Common myeloid progenitor, CD34-positive (primary cell): ENCODE measurements at regions not wholly inside any gene's neighbourhood (a gene's known extent, or its start where the extent isn't known, plus 50 kb on each side); places are given as distances from the start of the nearest gene placed in this dataset.

ENCODE experiments used
- CTCF ChIA-PET: fragments of 350-600 bp; sonication (Branson Sonifier 250); formaldehyde crosslinking; loops from one replicate; lab custom pipeline; 2021; ENCODE audit warnings: antibody characterized with exemption; lab: Charles Lee
- POLR2A ChIA-PET: fragments of 350-600 bp; sonication (Branson Sonifier 250); formaldehyde crosslinking; loops from one replicate; lab custom pipeline; 2021; ENCODE audit warnings: antibody characterized with exemption; lab: Charles Lee
- DNase-seq, 3 donors: peaks; one replicate each; pipeline versions ENCODE4 v3.0.0 to v3.0.0-alpha.2; 2013
- H3K27ac ChIP-seq, 2 experiments: 1 replicate in 1 of 2; 2 replicates in 1 of 2; pipeline ENCODE4 v1.7.0; 2013; ENCODE audit warnings: inconsistent platforms in 2 of 2, low read length in 2 of 2, mild to moderate bottlenecking in 2 of 2, low read depth in 1 of 2, moderate library complexity in 1 of 2; ENCODE audit not compliant: severe bottlenecking in 2 of 2, insufficient read depth in 1 of 2, poor library complexity in 1 of 2
- H3K27me3 ChIP-seq, 5 experiments: replicated peaks in 2 of 5; 1 replicate in 3 of 5; 2 replicates in 2 of 5; pipeline versions ENCODE4 v1.6.1 to v1.7.0; 2013; ENCODE audit warnings: low read length in 4 of 5, mild to moderate bottlenecking in 2 of 5, moderate library complexity in 2 of 5, inconsistent platforms in 1 of 5; ENCODE audit not compliant: insufficient read depth in 5 of 5, control insufficient read depth in 4 of 5
- H3K36me3 ChIP-seq, 4 experiments: 1 replicate in 2 of 4; 2 replicates in 2 of 4; pipeline versions ENCODE4 v1.6.1 to v1.7.0; 2013; ENCODE audit warnings: low read length in 3 of 4, control low read depth in 1 of 4, mild to moderate bottlenecking in 1 of 4; ENCODE audit not compliant: control insufficient read depth in 4 of 4, insufficient read depth in 4 of 4
- H3K4me1 ChIP-seq, 4 experiments: 1 replicate in 3 of 4; 2 replicates in 1 of 4; pipeline versions ENCODE4 v1.6.1 to v1.7.1; 2013; ENCODE audit warnings: low read length in 3 of 4, mild to moderate bottlenecking in 3 of 4, control low read depth in 1 of 4, inconsistent platforms in 1 of 4, moderate library complexity in 1 of 4; ENCODE audit not compliant: control insufficient read depth in 4 of 4, insufficient read depth in 4 of 4; ENCODE audit errors: control extremely low read depth in 1 of 4
- H3K4me3 ChIP-seq, 7 experiments: 1 replicate in 4 of 7; 2 replicates in 3 of 7; pipeline versions ENCODE4 v1.5.1 to v1.7.0; 2013; ENCODE audit warnings: mild to moderate bottlenecking in 7 of 7, low read length in 6 of 7, moderate library complexity in 6 of 7, inconsistent platforms in 2 of 7, low read depth in 2 of 7, control low read depth in 1 of 7; ENCODE audit not compliant: insufficient read depth in 4 of 7, control insufficient read depth in 1 of 7; ENCODE audit errors: extremely low read depth in 1 of 7
- H3K9me3 ChIP-seq, 5 experiments: 1 replicate in 4 of 5; 2 replicates in 1 of 5; pipeline versions ENCODE4 v1.6.1 to v1.7.1; 2013; ENCODE audit warnings: low read length in 4 of 5, mild to moderate bottlenecking in 2 of 5, inconsistent platforms in 1 of 5, low read depth in 1 of 5, moderate library complexity in 1 of 5; ENCODE audit not compliant: control insufficient read depth in 4 of 5, insufficient read depth in 2 of 5; ENCODE audit errors: control extremely low read depth in 1 of 5
- WGBS: methylation state at CpG from one replicate; pipeline ENCODE4 v1.1.5; 2013; ENCODE audit not compliant: insufficient coverage; 5-methylcytosine and 5-hydroxymethylcytosine counted together

- peaks cover 0 to 4% (median 0%) of the 10 kb centered on the region in 5 experiments for H3K9me3 ChIP-seq
- no peak overlapping the region for H3K4me3 ChIP-seq
- 86% methylated on average over 18 of the region's 22 CpGs for WGBS
- H3K27ac ChIP-seq: no peak overlapping the region
- H3K27me3 ChIP-seq: peaks cover 0 to 3% (median 0%) of the 10 kb centered on the region in 5 experiments
- ChIA-PET POLR2A (no interaction called here), CTCF (no interaction called here)
- no peaks in the 10 kb centered on the region for H3K4me1 ChIP-seq
- H3K36me3 ChIP-seq: no peaks in the 10 kb centered on the region
- no peak for DNase-seq
Observed at GRCh38 chr22:48889887-48890692, 937.6 kb downstream of the BRD1 start.

GRCh38 chr22:48889209-48889830 lies 938.4 kb downstream of the BRD1 start:
- no peak for DNase-seq
- 97% methylated on average over 9 of the region's 14 CpGs for WGBS
- no peaks in the 10 kb centered on the region for H3K4me1 ChIP-seq
- CTCF ChIA-PET: no interaction called here
- H3K4me3 ChIP-seq: no peak overlapping the region
- POLR2A ChIA-PET: no interaction called here
- H3K27ac ChIP-seq: no peak overlapping the region
- H3K36me3 ChIP-seq: no peaks in the 10 kb centered on the region
- peaks cover 0 to 4% (median 0%) of the 10 kb centered on the region in 5 experiments for H3K9me3 ChIP-seq
- peaks cover 0 to 3% (median 0%) of the 10 kb centered on the region in 5 experiments for H3K27me3 ChIP-seq

DNA sequence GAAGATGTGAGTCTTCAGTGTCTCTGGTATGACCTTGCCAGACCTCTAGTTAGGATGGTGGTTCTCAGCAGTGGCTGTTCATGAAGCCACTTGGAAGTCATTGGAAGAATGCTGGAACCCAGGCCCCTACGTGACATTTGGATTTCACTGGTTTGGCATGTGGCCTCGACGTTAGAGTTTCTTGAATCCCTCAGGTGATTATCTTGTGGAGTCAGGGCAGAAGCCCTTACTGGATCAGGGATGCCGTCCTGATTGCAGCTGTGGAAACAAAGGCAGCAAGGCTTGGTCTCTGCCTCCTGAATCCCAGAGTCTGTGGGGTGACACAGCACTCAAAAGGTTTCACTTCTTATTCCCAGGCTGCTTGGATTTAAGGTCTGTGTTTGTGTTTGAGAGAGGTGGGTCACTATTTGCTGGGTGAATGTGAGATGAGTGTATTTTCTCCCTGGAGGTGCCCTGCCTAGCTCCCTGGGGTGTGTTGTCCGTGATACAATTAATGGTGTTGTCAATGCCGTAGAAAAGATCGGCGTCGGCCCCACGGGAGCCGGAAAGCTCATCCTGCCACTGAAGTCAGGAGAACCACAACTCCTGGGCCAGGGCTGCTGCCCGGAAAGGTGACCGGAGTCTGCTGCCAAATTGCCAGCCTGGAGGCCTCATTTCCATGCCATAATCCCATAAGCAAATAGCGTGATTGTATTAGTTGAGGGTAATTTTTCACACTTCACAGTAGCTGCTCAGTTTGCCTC lies 939.0 kb downstream of the BRD1 start:
- H3K9me3 ChIP-seq: peaks cover 0 to 4% (median 0%) of the 10 kb centered on the region in 5 experiments
- no peak overlapping the region for H3K27ac ChIP-seq
- no peak for DNase-seq
- POLR2A ChIA-PET: no interaction called here
- no peak overlapping the region for H3K4me3 ChIP-seq
- H3K4me1 ChIP-seq: no peaks in the 10 kb centered on the region
- 94% methylated on average over 9 of the region's 14 CpGs for WGBS
- no peaks in the 10 kb centered on the region for H3K36me3 ChIP-seq
- peaks cover 0 to 5% (median 0%) of the 10 kb centered on the region in 5 experiments for H3K27me3 ChIP-seq
- CTCF ChIA-PET: no interaction called here

DNA sequence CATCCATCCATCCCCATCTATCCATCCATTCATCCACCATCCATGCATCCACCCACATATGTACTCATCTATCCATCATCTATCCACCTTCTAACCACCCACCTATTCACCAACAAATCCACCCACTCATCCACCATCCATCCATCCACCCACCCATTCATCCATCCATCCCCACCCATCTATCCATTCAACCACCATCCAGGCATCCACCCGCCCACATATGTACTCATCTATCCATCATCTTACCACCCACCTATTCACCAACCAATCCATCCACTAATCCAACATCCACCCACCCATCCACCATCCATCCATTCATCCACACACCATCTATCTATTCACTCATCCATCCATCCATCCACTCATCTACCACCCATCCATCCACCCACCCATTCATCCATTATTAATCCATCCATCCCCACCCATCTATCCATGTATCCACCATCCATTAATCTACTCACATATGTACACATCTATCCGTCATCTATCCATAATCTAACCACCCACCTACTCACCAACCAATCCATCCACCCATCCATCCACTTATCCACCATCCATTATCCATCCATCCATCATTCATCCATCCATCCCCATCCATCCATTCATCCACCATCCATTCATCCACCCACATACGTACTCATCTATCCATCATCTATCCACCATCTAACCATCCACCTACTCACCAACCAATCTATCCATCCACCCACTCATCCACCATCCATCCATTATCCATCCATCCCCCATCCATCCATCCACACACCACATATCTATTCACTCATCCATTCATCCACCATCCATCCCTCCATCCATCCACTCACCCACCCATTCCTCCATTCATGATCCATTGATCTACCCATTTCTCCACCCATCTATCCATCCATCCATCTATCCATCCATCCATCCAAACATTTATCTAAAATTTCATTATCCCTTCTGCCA lies 940.0 kb downstream of the BRD1 start:
- no peak overlapping the region for H3K27ac ChIP-seq

GRCh38 chr22:48886604-48887393 lies 940.9 kb downstream of the BRD1 start:
- Histone ChIP-seq H3K27me3 (peaks cover 0 to 5% (median 0%) of the 10 kb centered on the region in 5 experiments), H3K27ac (no peak overlapping the region), H3K36me3 (no peaks in the 10 kb centered on the region), H3K9me3 (peaks cover 0 to 4% (median 0%) of the 10 kb centered on the region in 5 experiments), H3K4me1 (no peaks in the 10 kb centered on the region), H3K4me3 (no peak overlapping the region)
- POLR2A ChIA-PET: no interaction called here
- no peak for DNase-seq
- WGBS: 86% methylated on average over 21 of the region's 22 CpGs
- CTCF ChIA-PET: no interaction called here

More for the DNA sequence above, 940.0 kb downstream of the BRD1 start:
- peaks cover 0 to 5% (median 0%) of the 10 kb centered on the region in 5 experiments for H3K27me3 ChIP-seq
- CTCF ChIA-PET: no interaction called here
- no peaks in the 10 kb centered on the region for H3K36me3 ChIP-seq
- peaks cover 0 to 4% (median 0%) of the 10 kb centered on the region in 5 experiments for H3K9me3 ChIP-seq
- H3K4me1 ChIP-seq: no peaks in the 10 kb centered on the region
- 100% methylated on average over 3 of the region's 3 CpGs for WGBS
- DNase-seq: no peak
- no peak overlapping the region for H3K4me3 ChIP-seq
- POLR2A ChIA-PET: no interaction called here

GRCh38 chr22:48885919-48886305 lies 941.8 kb downstream of the BRD1 start:
- H3K27me3 ChIP-seq: peaks cover 0 to 3% (median 0%) of the 10 kb centered on the region in 5 experiments
- no peak overlapping the region for H3K27ac ChIP-seq
- no peak overlapping the region for H3K4me3 ChIP-seq
- no peaks in the 10 kb centered on the region for H3K4me1 ChIP-seq
- H3K9me3 ChIP-seq: no peaks in the 10 kb centered on the region
- H3K36me3 ChIP-seq: no peaks in the 10 kb centered on the region
- DNase-seq: no peak
- ChIA-PET POLR2A (no interaction called here), CTCF (no interaction called here)
- 78% methylated on average over 8 of the region's 9 CpGs for WGBS
